GM19372 (cell line): ENCODE measurements at regions not wholly inside any gene's neighbourhood (a gene's known extent, or its start where the extent isn't known, plus 50 kb on each side); places are given as distances from the start of the nearest gene placed in this dataset.
"Not testable (repeated sequence)": the region's sequence is repeated elsewhere in the genome, so short reads cannot be mapped to it uniquely, and the experiment has no call there.

ENCODE experiments used
- ATAC-seq: cut with Tn5 transposase; IDR thresholded peaks from one replicate; pipeline ENCODE4 v1.9.1; 2021; ENCODE audit warnings: mild to moderate bottlenecking, low read depth, moderate library complexity; ENCODE audit not compliant: unreplicated experiment

GRCh38 chr9:67708109-67708508 is 150.6 kb upstream of the ANKRD20A1 start:
- not testable (repeated sequence) for ATAC-seq

GRCh38 chr9:67711429-67711828 is 147.3 kb upstream of the ANKRD20A1 start:
- not testable (repeated sequence) for ATAC-seq

GRCh38 chr9:67711931-67712330 is 146.8 kb upstream of the ANKRD20A1 start:
- ATAC-seq, result not testable (repeated sequence)

- ATAC-seq, result not testable (repeated sequence)
Measured at GRCh38 chr9:67712956-67713355, 145.8 kb upstream of the ANKRD20A1 start.

GRCh38 chr9:67717830-67718388 is 140.8 kb upstream of the ANKRD20A1 start:
- ATAC-seq, result not testable (repeated sequence)

- ATAC-seq, result not testable (repeated sequence)
Measured at GRCh38 chr9:67720491-67720890, 138.2 kb upstream of the ANKRD20A1 start.

GRCh38 chr9:67722460-67723090 is 136.2 kb upstream of the ANKRD20A1 start:
- ATAC-seq, result peak; percentile 88

GRCh38 chr9:67723185-67723584 is 135.5 kb upstream of the ANKRD20A1 start:
- ATAC-seq, result not testable (repeated sequence)

- ATAC-seq, result not testable (repeated sequence)
Measured at GRCh38 chr9:67724885-67725284, 133.8 kb upstream of the ANKRD20A1 start.

- ATAC-seq, result peak; percentile 66
Measured at GRCh38 chr9:67726213-67726988, 132.3 kb upstream of the ANKRD20A1 start.

GRCh38 chr9:67763133-67763532 is 95.6 kb upstream of the ANKRD20A1 start:
- not testable (repeated sequence) for ATAC-seq

GRCh38 chr9:67771807-67772206 is 86.9 kb upstream of the ANKRD20A1 start:
- not testable (repeated sequence) for ATAC-seq

GRCh38 chr9:67800170-67800569 is 58.6 kb upstream of the ANKRD20A1 start:
- not testable (repeated sequence) for ATAC-seq
